ENCODE measurements at regions not wholly inside any gene's neighbourhood (a gene's known extent, or its start where the extent isn't known, plus 50 kb on each side); places are given as distances from the start of the nearest gene placed in this dataset.
"Not testable (repeated sequence)": the region's sequence is repeated elsewhere in the genome, so short reads cannot be mapped to it uniquely, and the experiment has no call there.

DNA sequence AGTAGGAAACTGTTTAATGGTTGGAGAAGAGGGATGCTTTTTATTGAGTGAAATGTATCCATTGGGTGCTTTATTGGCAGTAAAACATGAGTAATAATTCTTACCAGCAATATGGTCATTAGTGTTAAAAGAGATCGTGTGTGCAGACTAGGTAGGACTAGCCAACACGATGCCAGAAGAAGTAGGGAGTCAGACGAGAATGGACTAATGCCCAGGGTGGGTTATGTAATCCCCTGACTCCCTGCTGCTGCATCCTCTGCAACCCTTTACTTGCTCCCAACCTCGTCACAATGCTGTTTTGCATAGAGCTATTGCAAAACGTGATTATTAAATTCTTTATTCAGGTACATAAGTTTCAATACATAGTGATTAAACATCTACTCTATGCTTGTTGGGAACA is 1213.7 kb downstream of the GATA3 start:
- DNase-seq: no peak

- DNase-seq: not testable (repeated sequence)
Measured at GRCh38 chr10:9273126-9273833, 1218.8 kb downstream of the GATA3 start.

DNA sequence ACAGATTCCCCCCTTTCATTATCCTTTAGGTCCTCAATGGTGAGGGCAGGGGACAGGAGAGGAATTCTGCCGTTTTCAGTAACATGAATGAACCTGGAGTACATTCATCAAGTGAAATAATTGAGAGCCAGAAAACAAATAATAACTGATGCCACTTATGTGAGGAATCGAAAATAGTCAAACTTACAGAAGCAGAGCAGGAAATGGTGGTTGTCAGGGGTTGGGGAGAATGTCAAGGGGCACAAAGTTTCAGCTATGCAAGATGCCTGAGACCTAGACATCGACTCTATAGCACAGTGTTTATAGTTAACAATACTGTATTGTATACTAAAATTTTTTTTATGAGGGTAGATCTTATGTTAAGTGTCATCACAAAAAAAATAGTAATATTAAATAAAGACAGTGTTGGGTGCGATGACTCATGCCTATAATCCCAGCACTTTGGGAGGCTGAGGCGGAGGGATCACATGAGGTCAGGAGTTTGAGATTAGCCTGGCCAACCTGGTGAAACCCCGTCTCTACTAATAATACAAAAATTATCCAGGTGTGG is 1219.8 kb downstream of the GATA3 start:
- DNase-seq: no peak

GRCh38 chr10:9275861-9276260 is 1221.4 kb downstream of the GATA3 start:
- DNase-seq: no peak

DNA sequence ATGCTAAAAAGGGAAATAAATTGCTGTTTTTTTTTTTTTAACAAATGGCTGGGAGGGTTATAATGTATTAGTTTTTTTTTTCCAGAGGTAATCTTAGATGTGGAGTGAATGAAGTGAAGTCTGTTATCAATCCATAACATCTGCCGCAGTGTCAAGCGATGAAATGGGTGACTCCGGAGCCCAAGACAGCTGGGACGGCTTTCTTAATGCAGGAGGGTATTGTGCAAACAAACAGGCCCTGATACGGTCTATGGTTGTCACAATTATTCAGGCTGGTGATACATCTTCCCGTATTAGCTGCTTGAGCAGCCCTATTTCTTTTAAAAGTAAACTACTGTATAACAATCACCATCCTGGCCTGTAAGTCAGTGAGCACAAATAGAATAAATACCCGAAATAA is 1231.2 kb downstream of the GATA3 start:
- DNase-seq: no peak

- DNase-seq: no peak
Measured at GRCh38 chr10:9289811-9290210, 1235.3 kb downstream of the GATA3 start.

- DNase-seq: no peak
Measured at GRCh38 chr10:9291081-9291480, 1236.6 kb downstream of the GATA3 start.

- no peak for DNase-seq
Measured at GRCh38 chr10:9294132-9294663, 1239.7 kb downstream of the GATA3 start.

- DNase-seq: no peak
Measured at GRCh38 chr10:9294865-9295264, 1240.4 kb downstream of the GATA3 start.

GRCh38 chr10:9296190-9296589 is 1241.7 kb downstream of the GATA3 start:
- DNase-seq: no peak

DNA sequence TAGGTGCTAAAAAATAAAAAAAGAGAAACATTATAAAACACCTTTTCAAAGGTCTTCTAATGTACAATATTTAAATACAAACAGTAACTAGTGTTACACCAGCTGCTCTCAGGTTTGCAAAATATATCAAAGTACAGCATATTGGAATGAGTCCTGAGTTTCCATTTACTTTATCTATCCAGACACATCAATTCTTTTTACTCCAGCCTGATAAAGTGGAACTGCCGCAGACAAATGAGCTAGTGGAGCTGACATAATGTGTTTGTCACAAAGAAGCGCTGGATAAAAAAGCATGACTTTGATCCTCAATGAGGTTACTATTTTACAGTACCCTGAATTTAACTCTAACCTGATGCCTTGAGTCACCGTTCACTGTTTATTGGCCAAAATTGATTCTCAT is 1243.1 kb downstream of the GATA3 start:
- DNase-seq: no peak

DNA sequence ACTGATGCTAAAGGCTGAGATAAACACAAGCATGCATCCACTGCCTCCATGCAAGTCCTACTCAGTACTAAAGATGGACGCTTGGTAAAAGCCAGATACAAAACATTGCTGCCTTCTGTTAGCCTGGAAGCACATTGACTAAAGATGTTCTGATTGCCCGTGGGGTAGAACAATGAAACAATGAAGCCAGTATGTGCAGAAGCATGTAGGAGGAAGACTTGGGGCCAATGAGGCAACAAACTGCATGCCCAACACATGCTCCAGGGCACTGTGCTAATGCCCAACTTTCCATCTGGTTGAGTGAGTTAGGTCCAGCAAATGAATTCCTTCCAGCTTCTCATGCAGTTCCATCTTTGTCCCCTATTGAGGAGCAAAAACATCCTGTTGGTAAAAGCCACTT is 1245.5 kb downstream of the GATA3 start:
- no peak for DNase-seq

DNA sequence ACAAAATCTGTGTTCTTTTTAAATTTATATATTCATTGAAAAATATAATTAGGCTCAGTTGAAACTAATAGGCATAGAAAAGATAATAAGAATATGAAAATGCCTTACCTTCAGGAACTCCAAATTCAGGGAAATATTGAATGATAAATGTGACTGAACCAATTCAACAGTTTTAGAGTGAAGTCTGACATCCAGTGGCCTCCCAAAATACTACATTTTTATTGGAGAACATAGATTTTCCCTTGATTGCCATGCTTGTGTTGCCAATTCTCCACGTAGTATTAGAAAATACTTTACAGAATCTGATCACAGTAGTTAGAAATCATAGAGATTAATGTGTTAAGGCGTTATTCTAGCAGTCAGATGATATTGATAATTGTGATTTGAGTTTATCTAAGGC is 1246.7 kb downstream of the GATA3 start:
- DNase-seq: no peak

GRCh38 chr10:9301554-9301953 is 1247.1 kb downstream of the GATA3 start:
- no peak for DNase-seq

DNA sequence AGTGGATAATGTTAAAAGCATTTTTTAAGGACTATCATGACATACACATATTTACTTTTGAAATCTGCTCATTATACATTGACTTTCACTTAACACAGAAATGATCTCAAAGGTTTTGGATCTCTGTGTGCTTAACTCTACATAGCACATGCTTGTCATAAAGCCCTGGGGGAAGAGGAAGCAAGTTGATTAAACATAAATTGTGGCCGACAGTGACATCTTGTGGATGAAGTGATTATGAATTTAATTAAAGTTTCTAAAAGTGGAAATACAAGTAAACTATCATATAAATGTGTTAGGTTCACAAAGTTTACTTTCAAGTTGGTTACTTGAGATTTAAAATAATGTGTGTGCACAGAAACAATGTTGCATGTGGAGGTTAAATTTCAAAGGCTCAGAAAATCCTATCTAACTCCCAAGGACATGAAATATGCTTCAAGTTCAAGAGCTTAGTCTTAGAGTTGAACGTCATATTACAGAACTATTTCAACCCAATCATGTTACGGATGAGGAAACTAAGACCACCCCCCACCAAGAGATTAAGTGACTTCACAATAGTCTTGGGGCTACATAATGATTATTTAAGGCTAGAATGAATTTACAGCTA is 1247.8 kb downstream of the GATA3 start:
- no peak for DNase-seq

GRCh38 chr10:9305018-9305655 is 1250.6 kb downstream of the GATA3 start:
- DNase-seq: no peak

DNA sequence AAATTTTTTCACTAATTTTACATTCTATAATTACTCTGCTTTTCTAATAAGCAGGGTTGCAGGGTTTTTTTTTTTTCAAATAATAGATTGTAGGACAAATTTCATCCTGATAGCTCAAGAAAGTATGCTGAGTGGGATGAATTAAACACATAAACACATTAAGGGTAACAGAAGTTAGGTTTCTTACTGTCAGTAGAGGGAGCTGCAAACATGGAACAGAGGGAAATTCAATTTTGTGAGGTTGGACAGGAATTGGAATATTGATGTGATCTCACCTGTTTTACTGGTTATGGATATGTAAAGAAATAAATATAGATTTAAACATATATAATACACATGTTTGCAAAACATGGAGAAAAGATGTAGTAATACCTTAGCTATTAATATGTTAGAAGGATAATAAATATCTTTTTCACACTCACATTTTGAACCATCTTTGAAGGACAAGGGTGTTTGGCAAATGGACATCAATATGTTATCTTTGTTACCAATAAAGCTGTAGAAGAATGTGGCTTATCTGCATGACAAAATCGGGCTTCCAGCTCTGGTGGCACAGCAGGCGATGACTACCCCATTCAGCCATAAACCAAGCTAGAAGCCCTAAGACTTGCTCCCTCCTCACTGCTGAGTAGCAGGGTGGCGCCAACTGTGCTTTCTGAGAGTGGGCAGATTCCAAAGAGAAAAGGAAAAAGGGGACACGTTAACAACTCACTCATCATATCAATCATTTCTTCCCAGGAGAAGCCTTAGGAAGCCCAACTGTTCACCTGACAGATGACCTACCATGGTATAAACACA is 1257.4 kb downstream of the GATA3 start:
- no peak for DNase-seq

- DNase-seq: no peak
Measured at GRCh38 chr10:9315292-9315691, 1260.8 kb downstream of the GATA3 start.

DNA sequence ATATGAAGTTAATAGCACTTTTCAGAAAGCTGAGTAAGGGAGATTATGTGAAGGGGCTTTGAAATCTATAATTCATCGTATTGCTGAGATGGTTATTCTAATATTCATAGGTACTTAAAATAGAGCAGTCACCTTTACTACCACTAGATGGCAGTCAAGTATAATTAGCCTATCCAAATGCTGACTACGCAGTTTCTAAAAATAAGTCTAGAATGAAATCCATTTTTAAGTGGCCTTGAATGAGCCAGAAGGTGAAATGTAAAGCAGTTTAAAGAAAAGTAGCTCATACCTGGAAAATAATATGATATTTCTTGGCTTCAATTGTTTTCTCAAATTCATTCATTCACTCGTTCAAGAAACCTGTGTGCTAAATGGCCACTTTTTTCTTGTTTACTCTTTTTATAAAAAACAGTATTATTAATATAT is 1277.1 kb downstream of the GATA3 start:
- no peak for DNase-seq

DNA sequence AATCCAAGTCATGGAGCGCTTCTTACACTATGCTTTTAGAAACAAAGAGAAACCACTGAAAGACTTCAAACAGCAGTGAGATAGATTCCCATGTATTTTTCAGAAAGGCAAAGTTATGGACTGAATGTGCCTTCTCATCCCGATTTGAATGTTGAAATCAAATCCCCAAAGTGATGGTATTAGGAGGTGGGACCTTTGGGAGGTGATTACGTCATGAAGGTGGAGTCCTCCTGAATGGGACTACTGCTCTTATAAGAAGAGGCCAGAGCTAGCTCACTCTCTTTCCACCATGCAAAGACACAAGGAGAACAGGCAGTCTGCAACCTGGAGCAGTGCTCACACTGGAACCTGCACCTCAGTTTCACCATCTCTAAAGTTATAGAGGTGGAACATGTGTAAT is 1279.8 kb downstream of the GATA3 start:
- DNase-seq: no peak

GRCh38 chr10:9339716-9340115 is 1285.2 kb downstream of the GATA3 start:
- DNase-seq: no peak

- DNase-seq: no peak
Measured at GRCh38 chr10:9342885-9343570, 1288.5 kb downstream of the GATA3 start.

Measured in SIG-M5 (cell line).